Smooth muscle cell (in vitro differentiated cells): ENCODE measurements at regions not wholly inside any gene's neighbourhood (a gene's known extent, or its start where the extent isn't known, plus 50 kb on each side); places are given as distances from the start of the nearest gene placed in this dataset.
"Not testable (repeated sequence)": the region's sequence is repeated elsewhere in the genome, so short reads cannot be mapped to it uniquely, and the experiment has no call there.

Experiments used
- DNase-seq: peaks from one replicate; lab custom pipeline; 2025; ENCODE audit not compliant: unreplicated experiment; lab: John Stamatoyannopoulos, UW
- H2AFZ ChIP-seq: fragments of 200-600 bp; sonication (generic); 2 replicates; pipeline ENCODE4 v1.6.0; 2016; ENCODE audit warnings: antibody characterized with exemption, low read depth, mild to moderate bottlenecking
- H3F3A ChIP-seq: fragments of 200-600 bp; sonication (generic); 2 replicates; pipeline ENCODE4 v1.6.0; 2017; ENCODE audit warnings: antibody characterized with exemption, low read depth
- H3K27ac ChIP-seq: fragments of 200-600 bp; sonication (generic); 2 replicates; pipeline ENCODE4 v1.5.1; 2016; ENCODE audit warnings: low read depth, mild to moderate bottlenecking
- H3K27me3 ChIP-seq: fragments of 200-600 bp; sonication (generic); 2 replicates; pipeline ENCODE4 v1.6.1; 2016; ENCODE audit warnings: low read depth, mild to moderate bottlenecking
- H3K36me3 ChIP-seq: fragments of 200-600 bp; sonication (generic); 2 replicates; pipeline ENCODE4 v1.5.1; 2016; ENCODE audit warnings: low read depth
- H3K4me1 ChIP-seq: fragments of 200-600 bp; sonication (generic); 2 replicates; pipeline ENCODE4 v1.5.1; 2016; ENCODE audit warnings: low read depth
- H3K4me2 ChIP-seq: fragments of 200-600 bp; sonication (generic); 2 replicates; pipeline ENCODE4 v1.6.0; 2016; ENCODE audit warnings: mild to moderate bottlenecking
- H3K4me3 ChIP-seq: fragments of 200-600 bp; sonication (generic); 2 replicates; pipeline ENCODE4 v1.5.1; 2016; ENCODE audit warnings: mild to moderate bottlenecking
- H3K79me2 ChIP-seq: fragments of 200-600 bp; sonication (generic); 2 replicates; pipeline ENCODE4 v1.6.0; 2016; ENCODE audit warnings: low read depth, mild to moderate bottlenecking
- H3K9ac ChIP-seq: fragments of 200-600 bp; sonication (generic); 2 replicates; pipeline ENCODE4 v1.6.0; 2016; ENCODE audit warnings: low read depth
- H3K9me3 ChIP-seq: fragments of 200-600 bp; sonication (generic); replicated peaks from 2 replicates; pipeline ENCODE4 v1.5.1; 2016; ENCODE audit warnings: low read depth
- H4K20me1 ChIP-seq: fragments of 200-600 bp; sonication (generic); 2 replicates; pipeline ENCODE4 v1.6.0; 2016; ENCODE audit warnings: low read depth
- WGBS: methylation state at CpG from one replicate; pipeline ENCODE4 v1.1.7; 2016; ENCODE audit warnings: low lambda C conversion rate; 5-methylcytosine and 5-hydroxymethylcytosine counted together
- TF ChIP-seq, protein P1 (sequence below): fragments of 200-600 bp; sonication (generic); IDR thresholded peaks from 2 replicates; pipeline ENCODE4 v1.5.1; 2017; ENCODE audit warnings: borderline replicate concordance, mild to moderate bottlenecking, antibody characterized with exemption; ENCODE audit not compliant: insufficient read depth, poor library complexity, severe bottlenecking

GRCh38 chr9:71446106-71446472 is 322.2 kb downstream of the CEMIP2 start:
- no peak for DNase-seq
- H3K27ac ChIP-seq: no peak overlapping the region
- no peaks in the 10 kb centered on the region for H3K9me3 ChIP-seq
- TF ChIP-seq, protein P1, sequence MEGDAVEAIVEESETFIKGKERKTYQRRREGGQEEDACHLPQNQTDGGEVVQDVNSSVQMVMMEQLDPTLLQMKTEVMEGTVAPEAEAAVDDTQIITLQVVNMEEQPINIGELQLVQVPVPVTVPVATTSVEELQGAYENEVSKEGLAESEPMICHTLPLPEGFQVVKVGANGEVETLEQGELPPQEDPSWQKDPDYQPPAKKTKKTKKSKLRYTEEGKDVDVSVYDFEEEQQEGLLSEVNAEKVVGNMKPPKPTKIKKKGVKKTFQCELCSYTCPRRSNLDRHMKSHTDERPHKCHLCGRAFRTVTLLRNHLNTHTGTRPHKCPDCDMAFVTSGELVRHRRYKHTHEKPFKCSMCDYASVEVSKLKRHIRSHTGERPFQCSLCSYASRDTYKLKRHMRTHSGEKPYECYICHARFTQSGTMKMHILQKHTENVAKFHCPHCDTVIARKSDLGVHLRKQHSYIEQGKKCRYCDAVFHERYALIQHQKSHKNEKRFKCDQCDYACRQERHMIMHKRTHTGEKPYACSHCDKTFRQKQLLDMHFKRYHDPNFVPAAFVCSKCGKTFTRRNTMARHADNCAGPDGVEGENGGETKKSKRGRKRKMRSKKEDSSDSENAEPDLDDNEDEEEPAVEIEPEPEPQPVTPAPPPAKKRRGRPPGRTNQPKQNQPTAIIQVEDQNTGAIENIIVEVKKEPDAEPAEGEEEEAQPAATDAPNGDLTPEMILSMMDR: no peak
- H3F3A ChIP-seq: no peaks in the 10 kb centered on the region
- no peaks in the 10 kb centered on the region for H4K20me1 ChIP-seq
- peak overlapping the region; percentile 97 for H3K4me2 ChIP-seq
- no peaks in the 10 kb centered on the region for H3K36me3 ChIP-seq
- H3K27me3 ChIP-seq: peaks cover 51% of the 10 kb centered on the region
- no peak overlapping the region for H3K9ac ChIP-seq
- H3K79me2 ChIP-seq: no peaks in the 10 kb centered on the region
- H3K4me1 ChIP-seq: peaks cover 2% of the 10 kb centered on the region
- WGBS: 3% methylated on average over 14 of the region's 14 CpGs
- H2AFZ ChIP-seq: no peak overlapping the region
- peak overlapping the region; percentile 70 for H3K4me3 ChIP-seq

GRCh38 chr9:71442937-71443336 is 321.5 kb upstream of the TRPM3 start:
- no peak overlapping the region for H2AFZ ChIP-seq
- no peak for DNase-seq
- no peaks in the 10 kb centered on the region for H4K20me1 ChIP-seq
- H3K9me3 ChIP-seq: no peaks in the 10 kb centered on the region
- peaks cover 35% of the 10 kb centered on the region for H3K27me3 ChIP-seq
- H3K27ac ChIP-seq: no peak overlapping the region
- H3K4me1 ChIP-seq: peaks cover 2% of the 10 kb centered on the region
- no peaks in the 10 kb centered on the region for H3K36me3 ChIP-seq
- 96% methylated on average over 3 of the region's 3 CpGs for WGBS
- TF ChIP-seq, protein P1: no peak
- H3K9ac ChIP-seq: no peak overlapping the region
- no peak overlapping the region for H3K4me3 ChIP-seq
- no peaks in the 10 kb centered on the region for H3F3A ChIP-seq
- H3K79me2 ChIP-seq: no peaks in the 10 kb centered on the region
- H3K4me2 ChIP-seq: no peak overlapping the region

GRCh38 chr9:71441266-71441665 is 319.8 kb upstream of the TRPM3 start:
- Histone ChIP-seq H3K4me3 (no peak overlapping the region), H3F3A (no peaks in the 10 kb centered on the region), H4K20me1 (no peaks in the 10 kb centered on the region), H3K27me3 (peaks cover 22% of the 10 kb centered on the region), H2AFZ (no peak overlapping the region), H3K9ac (no peak overlapping the region), H3K4me1 (no peaks in the 10 kb centered on the region), H3K79me2 (no peaks in the 10 kb centered on the region), H3K4me2 (no peak overlapping the region), H3K27ac (no peak overlapping the region), H3K9me3 (no peaks in the 10 kb centered on the region), H3K36me3 (no peaks in the 10 kb centered on the region)
- TF ChIP-seq, protein P1: no peak
- WGBS: 84% methylated on average over 5 of the region's 5 CpGs
- no peak for DNase-seq

- Histone ChIP-seq H4K20me1 (no peaks in the 10 kb centered on the region), H3K27me3 (no peaks in the 10 kb centered on the region), H3K27ac (no peak overlapping the region), H3K79me2 (no peaks in the 10 kb centered on the region), H2AFZ (no peak overlapping the region), H3K4me1 (no peaks in the 10 kb centered on the region), H3K9ac (no peak overlapping the region), H3K4me2 (no peak overlapping the region), H3K4me3 (no peak overlapping the region), H3K36me3 (no peaks in the 10 kb centered on the region), H3K9me3 (no peaks in the 10 kb centered on the region), H3F3A (no peaks in the 10 kb centered on the region)
- 96% methylated on average over 3 of the region's 3 CpGs for WGBS
- DNase-seq: no peak
- TF ChIP-seq, protein P1: no peak
Observed at GRCh38 chr9:71431931-71432330, 310.5 kb upstream of the TRPM3 start.

GRCh38 chr9:71407341-71407740 is 285.9 kb upstream of the TRPM3 start:
- H3K4me1 ChIP-seq, H3K9me3 ChIP-seq, H3K4me2 ChIP-seq, H2AFZ ChIP-seq, H3K27me3 ChIP-seq, H3F3A ChIP-seq, H3K79me2 ChIP-seq, H3K9ac ChIP-seq, DNase-seq, H3K27ac ChIP-seq, H3K36me3 ChIP-seq, H3K4me3 ChIP-seq, H4K20me1 ChIP-seq: not testable (repeated sequence)
- 80% methylated on average over 2 of the region's 2 CpGs for WGBS
